ENCODE measurements at regions not wholly inside any gene's neighbourhood (a gene's known extent, or its start where the extent isn't known, plus 50 kb on each side); places are given as distances from the start of the nearest gene placed in this dataset.

DNA sequence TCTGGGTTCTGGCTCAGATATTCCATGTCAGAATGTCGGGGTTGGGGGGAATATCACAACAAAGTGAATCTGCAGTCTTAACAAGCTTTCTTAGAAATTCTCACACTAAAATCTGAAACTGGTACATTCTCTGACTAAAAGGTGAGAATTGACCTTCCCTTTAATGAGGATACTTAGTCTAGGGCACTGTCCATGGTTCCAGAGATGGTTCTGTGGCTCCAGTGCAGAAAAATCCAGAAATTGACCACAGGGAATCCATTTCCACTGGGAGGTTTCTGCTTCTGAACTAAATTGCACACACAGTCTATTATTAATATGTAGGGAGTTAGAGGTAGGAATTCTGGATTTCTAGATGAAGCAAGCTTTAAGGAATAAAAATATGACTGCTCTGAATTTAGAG is 171.6 kb upstream of the OBI1 start:
- TF ChIP-seq, protein P1, sequence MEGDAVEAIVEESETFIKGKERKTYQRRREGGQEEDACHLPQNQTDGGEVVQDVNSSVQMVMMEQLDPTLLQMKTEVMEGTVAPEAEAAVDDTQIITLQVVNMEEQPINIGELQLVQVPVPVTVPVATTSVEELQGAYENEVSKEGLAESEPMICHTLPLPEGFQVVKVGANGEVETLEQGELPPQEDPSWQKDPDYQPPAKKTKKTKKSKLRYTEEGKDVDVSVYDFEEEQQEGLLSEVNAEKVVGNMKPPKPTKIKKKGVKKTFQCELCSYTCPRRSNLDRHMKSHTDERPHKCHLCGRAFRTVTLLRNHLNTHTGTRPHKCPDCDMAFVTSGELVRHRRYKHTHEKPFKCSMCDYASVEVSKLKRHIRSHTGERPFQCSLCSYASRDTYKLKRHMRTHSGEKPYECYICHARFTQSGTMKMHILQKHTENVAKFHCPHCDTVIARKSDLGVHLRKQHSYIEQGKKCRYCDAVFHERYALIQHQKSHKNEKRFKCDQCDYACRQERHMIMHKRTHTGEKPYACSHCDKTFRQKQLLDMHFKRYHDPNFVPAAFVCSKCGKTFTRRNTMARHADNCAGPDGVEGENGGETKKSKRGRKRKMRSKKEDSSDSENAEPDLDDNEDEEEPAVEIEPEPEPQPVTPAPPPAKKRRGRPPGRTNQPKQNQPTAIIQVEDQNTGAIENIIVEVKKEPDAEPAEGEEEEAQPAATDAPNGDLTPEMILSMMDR (IDR thresholded peaks at IDR 0.05; ENCODE audit: borderline replicate concordance, insufficient read depth, low read depth, low read length), result no peak
- no peak overlapping the region for H3K4me3 ChIP-seq (ENCODE audit: low read depth, low read length)

DNA sequence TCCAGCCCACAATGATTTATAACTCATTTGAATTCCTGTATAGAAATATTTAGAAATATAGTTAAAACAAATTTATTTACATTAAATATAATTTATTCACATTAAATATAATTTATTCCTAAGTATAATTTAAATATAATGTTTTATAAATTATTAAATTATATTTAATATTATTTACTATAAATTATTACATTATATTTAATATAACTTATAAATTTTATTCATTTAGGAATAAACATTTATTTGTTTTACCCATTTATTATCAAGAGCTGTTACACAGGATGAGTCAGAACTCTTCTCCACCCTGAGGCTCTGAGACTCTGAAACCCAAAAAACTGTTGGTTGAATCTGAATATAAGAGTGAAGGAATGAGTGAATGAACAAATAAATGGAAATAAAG is 170.9 kb upstream of the OBI1 start:
- TF ChIP-seq, protein P1 (IDR thresholded peaks at IDR 0.05; ENCODE audit: borderline replicate concordance, insufficient read depth, low read depth, low read length), result no peak
- H3K4me3 ChIP-seq (ENCODE audit: low read depth, low read length), result no peak overlapping the region

DNA sequence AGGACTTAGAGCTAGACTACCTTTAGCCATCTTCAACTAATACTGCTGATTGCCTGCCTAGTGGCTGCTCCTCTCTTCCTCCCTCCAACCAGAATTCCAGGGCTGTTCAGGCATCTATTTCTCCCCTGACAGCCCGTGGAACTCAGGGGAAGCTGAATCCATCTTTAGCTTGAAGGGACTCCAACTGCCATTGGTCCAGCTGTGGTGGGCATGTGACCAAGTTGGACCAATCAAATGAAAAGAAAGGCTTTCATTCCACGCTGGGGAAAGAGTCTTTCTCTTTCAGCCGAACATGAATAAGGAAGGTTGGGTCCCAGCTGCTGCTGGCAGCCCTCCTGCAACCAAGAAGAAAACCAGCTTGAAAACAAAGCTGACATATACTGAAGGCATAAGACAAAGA is 168.5 kb upstream of the OBI1 start:
- TF ChIP-seq, protein P1 (IDR thresholded peaks at IDR 0.05; ENCODE audit: borderline replicate concordance, insufficient read depth, low read depth, low read length), result no peak
- H3K4me3 ChIP-seq (ENCODE audit: low read depth, low read length), result no peak overlapping the region

DNA sequence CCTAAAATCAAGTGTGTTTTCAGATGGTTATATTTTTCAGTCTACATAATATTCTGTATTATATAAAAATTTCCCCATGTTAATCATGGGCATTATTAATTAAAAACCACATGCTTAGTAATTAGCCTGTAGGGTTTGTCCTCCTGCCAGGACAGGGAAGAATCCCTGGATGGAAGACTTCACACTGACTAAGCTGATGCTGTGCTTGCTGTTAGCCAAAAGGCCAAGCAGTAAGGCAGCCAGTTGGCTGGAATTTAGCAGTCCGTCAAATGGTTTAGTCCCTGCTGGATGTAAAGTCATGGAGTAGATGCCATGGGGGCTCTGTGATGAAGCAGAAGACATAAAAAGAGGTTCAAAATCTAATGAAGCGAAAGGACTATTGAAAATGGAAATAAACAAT is 168.0 kb upstream of the OBI1 start:
- no peak overlapping the region for H3K4me3 ChIP-seq (ENCODE audit: low read depth, low read length)
- TF ChIP-seq, protein P1 (IDR thresholded peaks at IDR 0.05; ENCODE audit: borderline replicate concordance, insufficient read depth, low read depth, low read length), result no peak

DNA sequence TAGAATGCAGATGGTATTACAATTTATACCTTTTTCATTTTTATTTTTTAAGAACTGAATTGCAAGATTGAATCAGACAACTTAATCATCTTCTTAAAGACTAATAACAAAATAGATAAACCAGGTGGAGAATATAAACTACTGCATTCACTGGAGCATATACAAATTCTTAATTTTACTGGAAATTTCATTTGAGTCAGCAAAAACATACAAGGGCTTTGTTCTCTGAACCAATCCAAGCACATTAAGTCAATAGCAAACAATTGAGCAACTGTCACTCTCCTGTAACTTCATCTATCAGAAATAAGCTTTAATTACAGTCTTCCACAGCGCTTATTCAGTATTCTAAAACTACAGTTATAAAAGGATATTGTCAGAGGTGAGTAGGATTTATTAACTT is 167.4 kb upstream of the OBI1 start:
- TF ChIP-seq, protein P1 (IDR thresholded peaks at IDR 0.05; ENCODE audit: borderline replicate concordance, insufficient read depth, low read depth, low read length), result no peak
- no peak overlapping the region for H3K4me3 ChIP-seq (ENCODE audit: low read depth, low read length)

DNA sequence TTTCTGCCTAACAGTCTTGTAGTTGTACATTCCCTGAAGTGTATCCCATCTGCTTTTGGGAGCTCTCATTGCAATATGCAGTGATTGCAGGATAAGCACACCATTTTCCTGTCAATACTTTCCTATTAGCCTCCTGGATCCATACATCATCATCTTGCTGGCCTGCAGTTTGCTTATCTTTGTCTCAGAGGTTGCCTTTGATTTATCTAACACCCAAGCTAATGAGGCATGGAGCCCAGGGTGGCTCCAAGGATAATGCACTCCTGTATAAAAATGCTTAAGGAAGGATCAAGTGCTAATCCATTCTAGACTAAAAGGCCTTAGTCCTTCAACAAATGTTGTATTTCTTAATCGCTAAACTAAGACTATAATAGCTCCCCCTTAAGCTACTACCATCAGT is 161.6 kb upstream of the OBI1 start:
- no peak overlapping the region for H3K4me3 ChIP-seq (ENCODE audit: low read depth, low read length)
- TF ChIP-seq, protein P1 (IDR thresholded peaks at IDR 0.05; ENCODE audit: borderline replicate concordance, insufficient read depth, low read depth, low read length), result no peak

DNA sequence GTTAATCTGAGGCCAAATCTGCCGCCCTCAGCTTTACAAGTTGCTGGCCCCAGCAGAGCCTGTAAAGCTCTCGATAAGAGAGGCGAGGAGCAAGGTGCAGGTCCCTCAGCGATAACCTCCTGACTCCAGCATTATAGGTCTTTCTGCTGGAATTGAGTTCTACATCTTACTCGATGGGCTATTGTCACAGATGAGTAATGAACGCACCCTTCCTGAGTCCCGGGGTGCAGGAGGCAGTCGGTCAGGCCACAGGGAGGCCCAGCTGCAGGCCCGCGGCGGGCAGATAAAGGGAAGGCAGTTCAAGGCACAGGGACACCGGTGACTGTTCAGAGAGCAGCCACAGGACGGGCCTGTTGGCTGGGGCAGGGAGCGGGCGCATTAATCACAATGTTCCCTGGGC is 157.6 kb upstream of the OBI1 start:
- no peak overlapping the region for H3K4me3 ChIP-seq (ENCODE audit: low read depth, low read length)
- TF ChIP-seq, protein P1 (IDR thresholded peaks at IDR 0.05; ENCODE audit: borderline replicate concordance, insufficient read depth, low read depth, low read length), result no peak

All from GM12875 (cell line).